ENCODE measurements at regions not wholly inside any gene's neighbourhood (a gene's known extent, or its start where the extent isn't known, plus 50 kb on each side); places are given as distances from the start of the nearest gene placed in this dataset.

DNA sequence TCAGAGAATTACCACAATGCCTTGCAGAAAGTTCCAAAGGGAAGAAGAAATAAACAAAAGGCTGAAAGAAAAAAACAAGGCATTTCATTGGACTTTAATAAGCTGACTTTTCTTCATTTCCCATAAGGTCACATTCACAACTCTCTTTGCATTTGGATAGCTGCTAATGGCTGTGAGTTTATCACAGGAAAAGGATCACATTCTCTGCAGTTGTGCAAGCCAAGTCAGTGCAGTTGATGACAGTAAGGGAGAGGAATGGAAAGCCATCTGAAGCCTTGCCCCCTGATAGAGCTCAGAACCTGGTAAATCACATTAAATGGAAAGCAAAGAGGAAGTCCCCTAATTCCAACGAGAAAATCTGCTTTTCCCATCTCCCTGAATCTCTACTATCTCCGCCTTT, 950.6 kb downstream of the CNTNAP5 start:
- TF ChIP-seq POLR2A (IDR thresholded peaks at IDR 0.05) (no peak), CTCF (IDR thresholded peaks at IDR 0.05) (no peak)

Data from right lobe of liver (tissue), 4 donors.